ENCODE measurements at regions not wholly inside any gene's neighbourhood (a gene's known extent, or its start where the extent isn't known, plus 50 kb on each side); places are given as distances from the start of the nearest gene placed in this dataset.

GRCh38 chr18:66838340-66838987 lies 234.6 kb upstream of the CDH19 start:
- Histone ChIP-seq H2AFZ (ENCODE audit: low read length) (no peak overlapping the region), H3K4me1 (ENCODE audit: low read length) (no peaks in the 10 kb centered on the region), H3K9me2 (replicated peaks; ENCODE audit: insufficient read depth, low read length) (no peaks in the 10 kb centered on the region), H4K20me1 (ENCODE audit: insufficient read depth, low read length) (no peaks in the 10 kb centered on the region), H3K4me2 (ENCODE audit: low read depth, low read length) (no peak overlapping the region), H3K27ac (ENCODE audit: low read length) (no peak overlapping the region), H3K79me2 (ENCODE audit: low read length) (no peaks in the 10 kb centered on the region), H3K36me3 (replicated peaks; ENCODE audit: insufficient read depth, low read length) (no peaks in the 10 kb centered on the region), H3K27me3 (replicated peaks; ENCODE audit: insufficient read depth, low read length) (no peaks in the 10 kb centered on the region), H3K9me3 (replicated peaks; ENCODE audit: insufficient read depth, low read length) (no peaks in the 10 kb centered on the region), H3K4me3 (ENCODE audit: low read length) (no peak overlapping the region), H3K9ac (ENCODE audit: low read length) (no peak overlapping the region), H3F3A (ENCODE audit: insufficient read depth, low read length) (no peaks in the 10 kb centered on the region)
- DNase-seq, result no peak
- TF ChIP-seq, protein P1, sequence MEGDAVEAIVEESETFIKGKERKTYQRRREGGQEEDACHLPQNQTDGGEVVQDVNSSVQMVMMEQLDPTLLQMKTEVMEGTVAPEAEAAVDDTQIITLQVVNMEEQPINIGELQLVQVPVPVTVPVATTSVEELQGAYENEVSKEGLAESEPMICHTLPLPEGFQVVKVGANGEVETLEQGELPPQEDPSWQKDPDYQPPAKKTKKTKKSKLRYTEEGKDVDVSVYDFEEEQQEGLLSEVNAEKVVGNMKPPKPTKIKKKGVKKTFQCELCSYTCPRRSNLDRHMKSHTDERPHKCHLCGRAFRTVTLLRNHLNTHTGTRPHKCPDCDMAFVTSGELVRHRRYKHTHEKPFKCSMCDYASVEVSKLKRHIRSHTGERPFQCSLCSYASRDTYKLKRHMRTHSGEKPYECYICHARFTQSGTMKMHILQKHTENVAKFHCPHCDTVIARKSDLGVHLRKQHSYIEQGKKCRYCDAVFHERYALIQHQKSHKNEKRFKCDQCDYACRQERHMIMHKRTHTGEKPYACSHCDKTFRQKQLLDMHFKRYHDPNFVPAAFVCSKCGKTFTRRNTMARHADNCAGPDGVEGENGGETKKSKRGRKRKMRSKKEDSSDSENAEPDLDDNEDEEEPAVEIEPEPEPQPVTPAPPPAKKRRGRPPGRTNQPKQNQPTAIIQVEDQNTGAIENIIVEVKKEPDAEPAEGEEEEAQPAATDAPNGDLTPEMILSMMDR (IDR thresholded peaks at IDR 0.05; ENCODE audit: low read length), result no peak
- TF ChIP-seq EZH2 (optimal IDR thresholded peaks at IDR 0.05; ENCODE audit: low read depth, low read length) (no peak), EZH2phosphoT487 (IDR thresholded peaks at IDR 0.05; ENCODE audit: low read length) (no peak)

GRCh38 chr18:66833646-66834045 lies 229.8 kb upstream of the CDH19 start:
- Histone ChIP-seq H3K27ac (ENCODE audit: low read length) (no peak overlapping the region), H2AFZ (ENCODE audit: low read length) (no peak overlapping the region), H4K20me1 (ENCODE audit: insufficient read depth, low read length) (no peaks in the 10 kb centered on the region), H3K9me3 (replicated peaks; ENCODE audit: insufficient read depth, low read length) (no peaks in the 10 kb centered on the region), H3K79me2 (ENCODE audit: low read length) (no peaks in the 10 kb centered on the region), H3K4me3 (ENCODE audit: low read length) (no peak overlapping the region), H3K9me2 (replicated peaks; ENCODE audit: insufficient read depth, low read length) (no peaks in the 10 kb centered on the region), H3K9ac (ENCODE audit: low read length) (no peak overlapping the region), H3F3A (ENCODE audit: insufficient read depth, low read length) (no peaks in the 10 kb centered on the region), H3K4me2 (ENCODE audit: low read depth, low read length) (no peak overlapping the region), H3K4me1 (ENCODE audit: low read length) (no peaks in the 10 kb centered on the region), H3K27me3 (replicated peaks; ENCODE audit: insufficient read depth, low read length) (no peaks in the 10 kb centered on the region), H3K36me3 (replicated peaks; ENCODE audit: insufficient read depth, low read length) (no peaks in the 10 kb centered on the region)
- TF ChIP-seq, protein P1 (IDR thresholded peaks at IDR 0.05; ENCODE audit: low read length), result no peak
- TF ChIP-seq EZH2phosphoT487 (IDR thresholded peaks at IDR 0.05; ENCODE audit: low read length) (no peak), EZH2 (optimal IDR thresholded peaks at IDR 0.05; ENCODE audit: low read depth, low read length) (no peak)
- DNase-seq, result no peak

- no peaks in the 10 kb centered on the region for H3K27me3 ChIP-seq (replicated peaks; ENCODE audit: insufficient read depth, low read length)
- H3K27ac ChIP-seq (ENCODE audit: low read length), result no peak overlapping the region
- H2AFZ ChIP-seq (ENCODE audit: low read length), result no peak overlapping the region
- H3K4me3 ChIP-seq (ENCODE audit: low read length), result no peak overlapping the region
- H3K4me1 ChIP-seq (ENCODE audit: low read length), result no peaks in the 10 kb centered on the region
- no peaks in the 10 kb centered on the region for H3K36me3 ChIP-seq (replicated peaks; ENCODE audit: insufficient read depth, low read length)
- TF ChIP-seq EZH2phosphoT487 (IDR thresholded peaks at IDR 0.05; ENCODE audit: low read length), result no peak
- TF ChIP-seq, protein P1 (IDR thresholded peaks at IDR 0.05; ENCODE audit: low read length), result no peak
- no peak for TF ChIP-seq EZH2 (optimal IDR thresholded peaks at IDR 0.05; ENCODE audit: low read depth, low read length)
- H3K4me2 ChIP-seq (ENCODE audit: low read depth, low read length), result no peak overlapping the region
- DNase-seq, result no peak
- no peaks in the 10 kb centered on the region for H4K20me1 ChIP-seq (ENCODE audit: insufficient read depth, low read length)
- H3K9me3 ChIP-seq (replicated peaks; ENCODE audit: insufficient read depth, low read length), result no peaks in the 10 kb centered on the region
- no peaks in the 10 kb centered on the region for H3K9me2 ChIP-seq (replicated peaks; ENCODE audit: insufficient read depth, low read length)
- no peaks in the 10 kb centered on the region for H3K79me2 ChIP-seq (ENCODE audit: low read length)
- H3F3A ChIP-seq (ENCODE audit: insufficient read depth, low read length), result no peaks in the 10 kb centered on the region
- no peak overlapping the region for H3K9ac ChIP-seq (ENCODE audit: low read length)
Measured at GRCh38 chr18:66826211-66826610, 222.3 kb upstream of the CDH19 start.
